Body of pancreas (tissue), 4 donors: ENCODE measurements at regions not wholly inside any gene's neighbourhood (a gene's known extent, or its start where the extent isn't known, plus 50 kb on each side); places are given as distances from the start of the nearest gene placed in this dataset.

Experiments
- ATAC-seq: fragments of 150-250 bp; one replicate; pipeline ENCODE4 v1.9.1; 2016
- DNase-seq, 4 donors: peaks; one replicate each; pipeline ENCODE4 v3.0.0-alpha.2; 2019
- H3K27ac ChIP-seq, 4 donors: fragments of 200-600 bp; sonication (generic); 1 replicate in 3 of 4; 2 replicates in 1 of 4; pipeline versions ENCODE4 v1.5.1 to v1.6.1; 2016 to 2019; ENCODE audit warnings: mild to moderate bottlenecking in 1 of 4, mixed read lengths in 1 of 4, moderate library complexity in 1 of 4
- H3K27me3 ChIP-seq, 2 donors: fragments of 200-600 bp; sonication (generic); one replicate each; pipeline ENCODE4 v1.6.0; 2016; ENCODE audit warnings: mild to moderate bottlenecking in 1 of 2
- H3K36me3 ChIP-seq, 2 donors: fragments of 200-600 bp; sonication (generic); replicated peaks in 1 of 2; 2 replicates each; pipeline ENCODE4 v1.5.1; 2016; ENCODE audit warnings: low read depth in 2 of 2; ENCODE audit not compliant: insufficient read depth in 1 of 2
- H3K4me1 ChIP-seq: fragments of 200-600 bp; sonication (generic); one replicate; pipeline ENCODE4 v1.6.0; 2016
- H3K4me3 ChIP-seq, 2 donors: fragments of 200-600 bp; sonication (generic); 1 replicate in 1 of 2; 2 replicates in 1 of 2; pipeline ENCODE4 v1.5.1; 2016 to 2019
- H3K9me3 ChIP-seq, 3 donors: fragments of 200-600 bp; sonication (generic); 1 replicate in 2 of 3; 2 replicates in 1 of 3; pipeline ENCODE4 v1.5.1; 2016
- CTCF ChIP-seq, 7 experiments: fragments of 450-650 bp in 4 of 7; fragments of 200-600 bp in 3 of 7; sonication (generic) in 3 of 7; IDR thresholded peaks; one replicate each; pipeline ENCODE4 v1.5.1; 2016 to 2019; ENCODE audit warnings: antibody characterized with exemption in 7 of 7
- POLR2A ChIP-seq, 3 donors: fragments of 450-650 bp; IDR thresholded peaks; one replicate each; pipeline ENCODE4 v1.6.1; 2016; ENCODE audit warnings: antibody characterized with exemption in 3 of 3, mild to moderate bottlenecking in 2 of 3
- WGBS, 2 donors: methylation state at CpG; one replicate each; pipeline ENCODE4 v1.1.5; 2017; 5-methylcytosine and 5-hydroxymethylcytosine counted together
- intact Hi-C: fragments of 100-400 bp; cut with DNase I; formaldehyde crosslinking; loops from one replicate; pipeline ENCODE4 v1.15.1; 2023

DNA sequence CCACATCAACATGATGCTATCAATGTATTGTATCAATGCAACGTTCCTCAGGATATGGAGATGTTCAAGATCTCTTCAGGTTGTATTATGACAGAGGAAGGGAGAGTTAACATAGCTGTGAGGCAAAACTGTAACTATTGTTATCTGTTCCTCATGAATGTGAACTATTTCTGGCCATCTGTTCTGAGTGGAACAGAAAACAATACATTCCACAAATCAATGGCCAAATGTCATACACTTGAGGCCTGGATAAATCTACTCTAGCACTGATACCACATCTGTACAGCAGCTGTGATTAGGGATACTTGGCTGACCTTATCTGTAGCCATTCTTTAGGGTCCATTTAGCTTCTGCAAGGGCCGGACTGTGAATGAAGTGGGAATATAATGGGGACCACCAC, 447.9 kb downstream of the IRS1 start:
- Histone ChIP-seq H3K27ac (no peak overlapping the region), H3K27me3 (no peaks in the 10 kb centered on the region), H3K36me3 (no peaks in the 10 kb centered on the region), H3K4me3 (no peak overlapping the region), H3K4me1 (no peaks in the 10 kb centered on the region), H3K9me3 (no peaks in the 10 kb centered on the region)
- TF ChIP-seq CTCF (IDR thresholded peaks at IDR 0.05) (no peak), POLR2A (IDR thresholded peaks at IDR 0.05) (no peak)
- DNase-seq (no peak), ATAC-seq (no peak)
- WGBS, 2 donors = 69 to 71% methylated on average over 2 of the region's 2 CpGs
- intact Hi-C loops = no loop called here

DNA sequence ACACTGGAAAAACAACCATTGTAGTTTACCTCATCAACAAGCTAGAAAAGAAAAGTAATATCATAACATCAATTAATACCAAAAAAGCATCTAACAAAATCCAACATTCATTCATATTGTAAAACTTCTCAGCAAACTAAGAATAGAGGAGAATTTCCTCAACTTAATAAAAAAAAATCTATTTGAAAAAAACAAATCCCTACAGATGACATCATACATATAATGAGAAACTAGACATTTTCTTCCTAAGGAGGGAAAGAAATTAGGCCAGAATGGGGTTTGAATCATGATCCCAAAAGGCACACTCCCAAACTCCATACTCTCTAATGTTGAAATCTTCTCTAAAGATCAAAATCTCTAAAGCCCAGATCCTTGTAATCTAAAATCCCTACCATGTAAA, 460.0 kb downstream of the IRS1 start:
- Histone ChIP-seq H3K27ac (no peak overlapping the region), H3K4me1 (no peaks in the 10 kb centered on the region)

DNA sequence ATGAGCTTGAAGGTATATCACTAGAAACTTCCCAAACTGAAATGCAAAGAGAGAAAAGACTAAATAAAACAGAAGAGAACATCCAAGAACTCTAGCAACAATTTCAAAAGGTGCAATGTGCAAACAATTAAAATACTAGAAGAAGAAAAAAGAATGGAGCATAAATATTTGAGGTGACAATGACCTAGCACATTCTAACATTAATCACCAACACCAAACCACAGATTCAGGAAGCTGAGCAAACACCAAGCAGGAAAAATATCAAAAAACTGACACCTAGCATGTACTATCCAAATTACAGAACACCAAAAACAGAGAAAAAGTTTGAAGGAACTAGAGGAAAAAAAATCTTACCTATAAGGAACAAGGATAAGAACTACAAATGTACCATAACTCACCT, 460.8 kb downstream of the IRS1 start:
- H3K4me1 ChIP-seq = no peaks in the 10 kb centered on the region
- intact Hi-C loops = no loop called here
- H3K4me3 ChIP-seq = no peak overlapping the region
- ATAC-seq (no peak), DNase-seq (no peak)
- TF ChIP-seq CTCF (IDR thresholded peaks at IDR 0.05) (no peak), POLR2A (IDR thresholded peaks at IDR 0.05) (no peak)
- H3K27ac ChIP-seq = no peak overlapping the region
- no peaks in the 10 kb centered on the region for H3K27me3 ChIP-seq
- no peaks in the 10 kb centered on the region for H3K36me3 ChIP-seq
- H3K9me3 ChIP-seq = no peaks in the 10 kb centered on the region

More for the DNA sequence above, 460.0 kb downstream of the IRS1 start:
- ATAC-seq = no peak
- TF ChIP-seq POLR2A (IDR thresholded peaks at IDR 0.05) (no peak), CTCF (IDR thresholded peaks at IDR 0.05) (no peak)
- Histone ChIP-seq H3K9me3 (no peaks in the 10 kb centered on the region), H3K36me3 (no peaks in the 10 kb centered on the region), H3K4me3 (no peak overlapping the region), H3K27me3 (no peaks in the 10 kb centered on the region)
- DNase-seq = no peak
- intact Hi-C loops = no loop called here

DNA sequence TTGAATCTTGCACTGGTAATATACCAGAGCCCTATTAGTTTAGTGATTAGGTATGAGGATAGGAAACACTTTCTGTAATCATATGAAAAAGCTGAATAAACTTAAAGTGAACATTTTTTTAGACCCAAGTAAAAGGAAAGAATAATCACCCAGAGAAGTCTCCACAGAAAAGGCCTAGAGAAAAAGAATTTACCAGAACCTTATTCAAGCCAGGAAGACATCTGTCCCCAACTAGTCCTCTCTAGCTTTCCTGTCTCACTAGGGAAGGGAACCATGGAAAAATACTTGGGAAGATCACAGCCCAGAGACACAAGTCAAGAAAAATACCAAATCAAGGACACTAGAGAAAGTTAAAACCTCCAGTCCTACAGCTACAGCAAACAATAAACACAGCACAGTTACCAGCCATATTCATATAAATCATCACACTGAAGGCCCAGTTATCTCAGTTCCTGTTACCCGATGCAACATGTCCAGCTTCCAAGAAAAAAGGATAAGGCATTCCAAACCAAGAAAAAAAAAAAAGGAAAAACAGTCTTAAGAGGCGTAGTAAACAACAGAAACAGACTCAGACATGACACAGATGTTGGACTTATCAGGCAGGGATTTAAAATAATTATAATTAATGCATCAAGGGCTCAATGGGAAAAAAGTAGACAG, 461.5 kb downstream of the IRS1 start:
- no peaks in the 10 kb centered on the region for H3K27me3 ChIP-seq
- no peaks in the 10 kb centered on the region for H3K9me3 ChIP-seq
- no peak overlapping the region for H3K4me3 ChIP-seq
- no peaks in the 10 kb centered on the region for H3K4me1 ChIP-seq
- intact Hi-C loops = no loop called here
- no peak overlapping the region for H3K27ac ChIP-seq
- no peaks in the 10 kb centered on the region for H3K36me3 ChIP-seq
- WGBS, 2 donors = 43 to 44% methylated on average over 2 of the region's 2 CpGs
- DNase-seq = no peak
- no peak for TF ChIP-seq POLR2A (IDR thresholded peaks at IDR 0.05)
- no peak for TF ChIP-seq CTCF (IDR thresholded peaks at IDR 0.05)
- ATAC-seq = no peak

GRCh38 chr2:226336283-226336682, 463.3 kb downstream of the IRS1 start:
- Histone ChIP-seq H3K4me1 (no peaks in the 10 kb centered on the region), H3K36me3 (no peaks in the 10 kb centered on the region), H3K27ac (no peak overlapping the region), H3K27me3 (no peaks in the 10 kb centered on the region), H3K4me3 (no peak overlapping the region), H3K9me3 (no peaks in the 10 kb centered on the region)
- TF ChIP-seq POLR2A (IDR thresholded peaks at IDR 0.05) = no peak
- no peak for TF ChIP-seq CTCF (IDR thresholded peaks at IDR 0.05)
- no peak for DNase-seq
- WGBS, 2 donors = 60 to 66% methylated on average over 3 of the region's 3 CpGs
- ATAC-seq = no peak
- intact Hi-C loops = no loop called here
